ENCODE measurements at regions not wholly inside any gene's neighbourhood (a gene's known extent, or its start where the extent isn't known, plus 50 kb on each side); places are given as distances from the start of the nearest gene placed in this dataset.

- Mint-ChIP-seq H3K4me3 (ENCODE audit: unreplicated experiment) (no peak overlapping the region), H3K27ac (ENCODE audit: unreplicated experiment) (no peak overlapping the region), H3K36me3 (ENCODE audit: low read depth, unreplicated experiment) (no peaks in the 10 kb centered on the region), H3K27me3 (ENCODE audit: unreplicated experiment) (no peaks in the 10 kb centered on the region), H3K4me1 (ENCODE audit: unreplicated experiment) (peaks cover 21% of the 10 kb centered on the region), H3K9me3 (ENCODE audit: unreplicated experiment) (no peaks in the 10 kb centered on the region)
- TF ChIP-seq CTCF (IDR thresholded peaks at IDR 0.05; ENCODE audit: unreplicated experiment), result no peak
- no peak for DNase-seq (ENCODE audit: low spot score)
Measured at GRCh38 chr3:117572786-117573185, 863.2 kb downstream of the TUSC7 start.

- Mint-ChIP-seq H3K4me3 (ENCODE audit: unreplicated experiment) (no peak overlapping the region), H3K9me3 (ENCODE audit: unreplicated experiment) (no peaks in the 10 kb centered on the region), H3K27me3 (ENCODE audit: unreplicated experiment) (no peaks in the 10 kb centered on the region), H3K27ac (ENCODE audit: unreplicated experiment) (no peak overlapping the region), H3K4me1 (ENCODE audit: unreplicated experiment) (no peaks in the 10 kb centered on the region), H3K36me3 (ENCODE audit: low read depth, unreplicated experiment) (no peaks in the 10 kb centered on the region)
- no peak for DNase-seq (ENCODE audit: low spot score)
- no peak for TF ChIP-seq CTCF (IDR thresholded peaks at IDR 0.05; ENCODE audit: unreplicated experiment)
Measured at GRCh38 chr3:117580806-117581205, 871.2 kb downstream of the TUSC7 start.

- Mint-ChIP-seq H3K4me3 (ENCODE audit: unreplicated experiment) (no peak overlapping the region), H3K4me1 (ENCODE audit: unreplicated experiment) (peaks cover 7% of the 10 kb centered on the region), H3K9me3 (ENCODE audit: unreplicated experiment) (no peaks in the 10 kb centered on the region), H3K27me3 (ENCODE audit: unreplicated experiment) (no peaks in the 10 kb centered on the region), H3K27ac (ENCODE audit: unreplicated experiment) (no peak overlapping the region), H3K36me3 (ENCODE audit: low read depth, unreplicated experiment) (no peaks in the 10 kb centered on the region)
- no peak for DNase-seq (ENCODE audit: low spot score)
- no peak for TF ChIP-seq CTCF (IDR thresholded peaks at IDR 0.05; ENCODE audit: unreplicated experiment)
Measured at GRCh38 chr3:117586161-117586560, 876.6 kb downstream of the TUSC7 start.

- TF ChIP-seq CTCF (IDR thresholded peaks at IDR 0.05; ENCODE audit: unreplicated experiment), result no peak
- H3K27me3 Mint-ChIP-seq (ENCODE audit: unreplicated experiment), result no peaks in the 10 kb centered on the region
- no peaks in the 10 kb centered on the region for H3K36me3 Mint-ChIP-seq (ENCODE audit: low read depth, unreplicated experiment)
- H3K27ac Mint-ChIP-seq (ENCODE audit: unreplicated experiment), result no peak overlapping the region
- peaks cover 7% of the 10 kb centered on the region for H3K4me1 Mint-ChIP-seq (ENCODE audit: unreplicated experiment)
- H3K9me3 Mint-ChIP-seq (ENCODE audit: unreplicated experiment), result no peaks in the 10 kb centered on the region
- H3K4me3 Mint-ChIP-seq (ENCODE audit: unreplicated experiment), result no peak overlapping the region
- no peak for DNase-seq (ENCODE audit: low spot score)
Measured at GRCh38 chr3:117587416-117587815, 877.8 kb downstream of the TUSC7 start.

GRCh38 chr3:117589454-117589853 is 879.9 kb downstream of the TUSC7 start:
- H3K27ac Mint-ChIP-seq (ENCODE audit: unreplicated experiment), result no peak overlapping the region
- peaks cover 7% of the 10 kb centered on the region for H3K4me1 Mint-ChIP-seq (ENCODE audit: unreplicated experiment)
- H3K9me3 Mint-ChIP-seq (ENCODE audit: unreplicated experiment), result no peaks in the 10 kb centered on the region
- H3K27me3 Mint-ChIP-seq (ENCODE audit: unreplicated experiment), result no peaks in the 10 kb centered on the region
- no peak overlapping the region for H3K4me3 Mint-ChIP-seq (ENCODE audit: unreplicated experiment)
- TF ChIP-seq CTCF (IDR thresholded peaks at IDR 0.05; ENCODE audit: unreplicated experiment), result no peak
- DNase-seq (ENCODE audit: low spot score), result no peak
- no peaks in the 10 kb centered on the region for H3K36me3 Mint-ChIP-seq (ENCODE audit: low read depth, unreplicated experiment)
